Activated CD4-positive, alpha-beta T cell treated with anti-CD3 and anti-CD28 coated beads for 48 hours (primary cell): ENCODE measurements at regions not wholly inside any gene's neighbourhood (a gene's known extent, or its start where the extent isn't known, plus 50 kb on each side); places are given as distances from the start of the nearest gene placed in this dataset.

Source experiments
- DNase-seq: peaks from one replicate; pipeline ENCODE4 v3.0.0-alpha.2; 2020

DNA sequence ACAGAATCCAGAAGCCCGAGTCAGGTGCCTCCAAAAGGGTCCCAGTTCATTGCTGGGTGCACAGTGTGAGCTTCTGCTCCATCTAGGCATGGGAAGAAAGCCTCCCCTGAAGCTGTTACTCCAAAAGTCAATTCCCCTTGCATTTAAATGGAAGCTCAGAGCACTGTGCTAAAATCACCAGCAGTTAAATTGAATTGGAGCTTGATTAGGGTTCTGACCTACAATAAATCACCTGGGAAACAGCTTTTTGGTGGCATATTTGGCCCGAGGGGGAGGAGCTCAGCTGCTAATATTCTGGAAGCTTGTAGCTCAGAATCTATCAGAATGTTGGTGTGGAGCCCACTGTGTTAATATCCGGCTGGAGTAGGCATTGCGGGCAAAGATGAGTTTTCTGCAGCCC lies 87.1 kb upstream of the RGMA start:
- DNase-seq: no peak

- DNase-seq: no peak
Observed at GRCh38 chr15:93174836-93175235, 85.8 kb upstream of the RGMA start.

DNA sequence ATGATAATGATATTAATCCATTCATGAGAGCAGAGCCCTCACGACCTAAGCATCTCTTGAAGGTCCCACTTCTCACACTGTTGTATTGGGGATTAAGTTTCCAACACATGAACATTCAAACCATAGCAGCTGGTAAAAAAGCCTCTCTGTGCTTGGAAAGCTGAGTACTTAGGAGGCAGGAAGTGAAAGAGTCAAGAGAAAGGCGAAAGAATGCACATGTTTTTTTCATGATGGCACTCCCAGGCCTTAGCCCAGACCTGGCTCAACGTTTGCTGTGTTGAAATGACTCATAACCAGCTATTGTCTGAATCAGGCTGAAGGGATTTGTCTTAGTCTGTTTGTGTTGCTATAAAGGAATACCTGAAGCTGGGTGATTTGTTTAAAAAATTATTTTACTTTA lies 84.4 kb upstream of the RGMA start:
- no peak for DNase-seq

GRCh38 chr15:93171476-93171875 lies 82.5 kb upstream of the RGMA start:
- no peak for DNase-seq

DNA sequence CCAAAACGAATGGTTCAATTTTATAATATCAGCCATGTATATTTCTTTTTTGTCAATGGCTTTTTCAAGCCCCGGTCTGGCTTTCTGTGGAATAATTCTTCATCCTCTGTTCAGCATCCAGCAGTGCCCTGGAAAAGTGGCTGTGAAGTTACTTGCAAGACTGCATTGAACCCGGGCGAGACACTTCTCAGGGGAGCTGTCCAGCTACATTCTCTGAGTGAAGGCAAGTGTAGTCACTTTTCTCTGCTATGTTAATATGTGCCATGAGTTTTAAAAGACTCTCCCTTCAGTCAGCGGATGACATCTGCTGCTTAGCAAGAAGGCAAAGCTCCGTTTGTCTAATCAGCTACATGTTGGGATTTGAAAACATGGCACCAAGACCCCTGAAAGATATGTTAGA lies 81.3 kb upstream of the RGMA start:
- no peak for DNase-seq

DNA sequence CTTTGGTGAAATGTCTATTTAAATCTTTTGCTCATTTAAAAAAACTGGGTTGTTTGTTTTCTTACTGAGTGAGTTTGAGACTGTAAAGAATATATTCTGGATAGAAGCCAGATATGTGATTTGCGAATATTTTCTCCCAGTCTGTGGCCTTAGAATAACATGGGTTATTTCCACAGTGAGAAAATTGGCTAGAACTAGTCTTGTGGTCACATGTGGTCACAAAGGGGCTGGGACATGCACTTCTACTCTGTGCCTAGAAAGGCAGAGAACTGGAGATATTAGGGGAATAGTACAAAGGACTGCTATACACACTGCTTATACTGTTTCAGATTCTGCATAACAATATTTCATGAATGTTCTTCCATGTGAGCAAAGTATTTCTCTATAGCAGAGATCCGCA lies 79.9 kb upstream of the RGMA start:
- no peak for DNase-seq

- DNase-seq: no peak
Observed at GRCh38 chr15:93167291-93167690, 78.3 kb upstream of the RGMA start.

- DNase-seq: no peak
Observed at GRCh38 chr15:93166675-93167074, 77.7 kb upstream of the RGMA start.

DNA sequence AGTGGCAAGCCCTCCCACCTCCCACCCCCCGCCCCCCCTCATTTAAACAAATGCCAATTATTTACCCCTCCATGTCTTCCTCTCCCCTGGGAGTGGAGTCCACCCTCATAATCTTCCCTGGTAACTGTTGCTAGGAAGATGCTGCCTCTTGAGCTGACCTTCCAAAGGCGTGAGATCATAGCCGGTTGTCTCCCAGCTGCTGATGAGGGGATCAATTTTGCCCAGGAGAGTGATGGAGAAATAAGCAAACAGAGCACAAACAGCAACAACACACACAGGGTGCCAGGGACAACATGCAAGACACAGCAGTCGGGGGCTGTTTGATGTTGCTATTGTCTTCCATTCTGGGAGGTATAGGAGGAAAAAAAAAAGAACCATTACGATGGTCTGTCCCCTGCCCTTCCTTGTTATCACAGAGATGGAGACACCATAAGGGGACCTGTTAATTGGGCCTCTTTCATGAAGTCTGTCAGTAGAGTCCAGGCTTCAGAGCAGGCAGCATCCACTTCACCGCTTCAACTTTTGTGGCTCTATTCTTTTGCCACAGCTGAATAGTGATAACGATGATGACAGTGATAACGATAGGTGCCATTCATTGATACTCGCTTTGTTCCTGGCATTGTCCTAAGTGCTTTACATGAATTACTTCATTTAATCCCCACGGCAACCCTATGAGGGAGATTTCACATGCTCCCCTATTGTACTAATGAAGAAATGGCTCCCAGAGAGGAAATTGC lies 76.9 kb upstream of the RGMA start:
- DNase-seq: no peak

DNA sequence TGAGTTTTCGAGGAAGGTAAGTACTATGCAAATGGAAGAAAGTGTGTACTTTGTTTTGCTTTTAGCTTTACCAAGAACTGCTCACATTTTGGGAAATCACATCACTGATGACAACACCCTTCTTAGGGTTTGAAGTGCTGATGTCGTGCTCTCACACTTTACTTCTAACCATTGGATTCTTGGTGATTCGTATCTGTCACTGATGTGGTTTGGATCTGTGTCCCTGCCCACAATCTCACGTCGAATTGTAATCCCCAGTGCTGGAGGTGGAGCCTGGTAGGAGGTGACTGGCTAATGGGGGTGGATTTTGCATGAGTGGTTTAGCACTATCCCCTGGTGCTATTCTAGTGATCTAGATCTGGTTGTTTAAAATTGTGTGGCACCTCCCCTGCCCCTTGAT lies 75.4 kb upstream of the RGMA start:
- DNase-seq: peak; percentile 47

DNA sequence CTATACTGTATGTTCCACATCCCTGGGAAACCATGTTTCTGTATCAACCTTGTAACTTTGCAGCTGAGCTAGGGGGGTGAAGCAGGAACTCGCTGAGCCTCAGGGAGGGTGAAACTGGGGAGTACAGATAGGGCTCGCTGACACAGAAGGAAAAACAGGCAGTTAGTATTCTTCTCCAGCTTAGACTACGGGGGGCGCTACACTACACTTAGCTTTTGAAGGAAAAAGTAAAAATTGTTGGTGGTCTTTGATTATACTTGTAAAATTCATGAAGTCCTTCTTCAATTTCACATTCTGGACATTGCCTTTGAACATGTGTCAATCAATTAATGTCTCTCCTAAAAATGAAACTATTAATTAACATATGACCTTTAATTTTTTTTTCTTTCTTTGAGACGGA lies 73.5 kb upstream of the RGMA start:
- DNase-seq: no peak

GRCh38 chr15:93159930-93160329 lies 70.9 kb upstream of the RGMA start:
- DNase-seq: no peak

- DNase-seq: no peak
Observed at GRCh38 chr15:93158097-93158900, 69.3 kb upstream of the RGMA start.

DNA sequence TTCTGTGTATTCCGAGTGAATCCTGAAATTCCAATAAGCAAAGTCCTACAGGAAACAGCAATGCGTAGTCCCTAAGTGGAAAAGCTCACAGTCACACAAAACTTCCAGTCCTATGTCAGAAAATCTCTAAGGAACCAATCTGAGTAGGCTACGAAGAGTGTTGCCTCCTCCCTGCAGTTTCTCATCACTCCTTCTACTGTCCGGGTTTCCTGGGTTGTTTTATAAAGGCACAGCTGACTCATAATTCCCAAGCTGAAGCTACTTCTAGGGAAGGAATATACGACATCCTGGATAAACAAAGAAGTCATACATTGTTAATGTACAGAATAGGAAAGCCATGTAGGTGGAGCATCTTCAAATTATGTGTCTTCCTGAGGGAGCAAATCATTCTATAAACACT lies 65.7 kb upstream of the RGMA start:
- DNase-seq: no peak

DNA sequence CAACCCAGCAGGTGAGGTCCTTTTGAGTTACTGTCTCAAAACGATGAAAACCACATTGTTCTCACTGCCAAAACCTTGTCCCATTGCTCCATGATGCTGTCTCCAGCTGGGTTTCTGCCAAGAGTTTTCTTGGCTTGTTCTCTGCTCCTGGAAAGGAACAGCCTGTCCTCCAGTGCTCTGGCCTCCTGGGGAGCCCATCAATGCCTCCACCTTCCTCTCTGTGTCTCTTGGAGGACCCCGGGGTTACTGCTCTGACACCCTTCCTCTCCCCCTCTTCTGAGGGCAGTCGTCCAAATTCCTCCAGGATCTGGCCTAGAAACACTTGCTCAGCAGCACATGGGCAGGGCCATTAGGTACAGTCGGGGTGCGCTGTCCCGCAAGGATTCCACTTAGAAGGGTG lies 63.9 kb upstream of the RGMA start:
- no peak for DNase-seq

GRCh38 chr15:93152360-93152759 lies 63.3 kb upstream of the RGMA start:
- no peak for DNase-seq

DNA sequence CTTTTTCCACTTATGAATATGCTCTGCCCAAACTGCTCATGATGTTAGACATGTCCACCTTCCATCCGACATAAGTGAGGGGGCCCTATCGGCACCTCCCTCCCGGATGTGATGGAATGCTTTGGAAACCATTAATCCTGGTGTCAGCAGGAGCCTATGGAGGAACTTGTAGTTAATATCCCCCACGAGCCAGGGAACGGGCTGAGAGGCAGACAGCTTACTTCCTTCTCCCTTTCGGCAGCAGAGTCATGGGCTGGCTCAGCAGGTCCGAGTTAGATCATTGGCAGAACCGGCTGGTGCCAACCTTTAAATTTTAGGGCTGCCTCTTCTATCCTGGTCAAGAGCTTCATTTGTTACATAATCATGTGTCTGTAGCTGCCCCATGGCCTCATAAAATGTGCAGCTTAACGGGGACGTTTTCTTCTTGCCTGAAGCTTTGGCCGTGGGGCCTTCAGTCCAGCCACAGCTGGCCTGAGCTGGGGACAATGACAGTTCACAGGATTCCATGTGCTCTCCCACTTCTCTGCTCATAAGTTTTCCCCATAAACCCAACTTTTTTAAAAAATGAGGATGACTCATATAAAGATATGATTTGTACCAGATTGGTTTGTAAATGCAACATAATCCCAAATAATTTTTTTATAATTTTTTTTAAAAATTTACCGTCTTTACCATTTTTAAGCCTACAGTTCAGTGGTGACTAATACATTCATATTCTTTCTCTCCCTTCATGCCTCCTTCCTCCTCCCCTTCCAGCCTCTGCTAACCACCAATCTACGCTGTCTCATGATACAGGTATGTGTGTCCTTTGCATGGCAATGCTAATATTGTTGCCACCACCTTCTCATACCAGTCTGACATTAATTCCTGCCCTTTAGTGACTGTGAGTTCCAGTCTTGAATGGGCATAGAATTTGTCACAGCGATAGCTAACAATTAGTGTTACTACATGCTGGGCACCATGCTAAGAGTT lies 62.2 kb upstream of the RGMA start:
- DNase-seq: no peak

- no peak for DNase-seq
Observed at GRCh38 chr15:93146601-93147000, 57.6 kb upstream of the RGMA start.

GRCh38 chr15:93146196-93146595 lies 57.2 kb upstream of the RGMA start:
- no peak for DNase-seq

DNA sequence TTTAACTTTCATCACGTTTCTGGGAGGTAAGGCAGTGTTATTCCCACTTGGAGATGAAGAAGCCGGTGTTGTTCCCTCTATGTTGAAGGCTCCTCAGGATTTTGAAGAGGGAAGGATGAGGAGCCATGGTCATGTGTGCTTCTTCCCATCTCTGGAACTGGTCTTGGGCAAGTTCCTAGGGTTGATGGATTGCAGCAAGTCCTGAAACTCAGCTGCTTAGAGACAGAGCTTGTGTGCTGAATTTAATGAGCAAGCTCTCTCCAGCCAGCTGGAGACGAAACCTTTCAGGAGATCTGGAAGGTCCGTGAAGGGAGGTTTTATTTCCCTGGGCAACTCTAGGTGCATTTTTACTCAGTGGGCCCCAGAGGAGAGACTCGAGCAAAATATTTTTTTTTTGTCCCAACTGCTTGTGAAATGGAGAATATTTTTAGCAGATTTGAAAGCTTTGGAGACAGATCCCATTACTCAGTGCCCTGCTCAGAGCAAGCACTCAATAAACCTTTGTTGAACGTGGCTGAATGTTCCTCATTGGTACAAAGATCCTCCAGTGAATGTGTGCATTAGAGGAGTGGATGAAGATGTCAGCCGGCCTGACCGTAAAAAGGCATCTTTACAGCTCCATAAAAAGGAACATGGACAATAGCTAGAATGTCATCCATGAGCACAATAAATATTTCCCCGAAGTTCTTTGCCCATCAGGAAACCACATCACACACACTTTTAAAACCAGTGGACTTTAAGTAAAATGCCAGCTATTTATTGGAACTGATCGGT lies 55.6 kb upstream of the RGMA start:
- no peak for DNase-seq

- no peak for DNase-seq
Observed at GRCh38 chr15:93143186-93143585, 54.2 kb upstream of the RGMA start.

DNA sequence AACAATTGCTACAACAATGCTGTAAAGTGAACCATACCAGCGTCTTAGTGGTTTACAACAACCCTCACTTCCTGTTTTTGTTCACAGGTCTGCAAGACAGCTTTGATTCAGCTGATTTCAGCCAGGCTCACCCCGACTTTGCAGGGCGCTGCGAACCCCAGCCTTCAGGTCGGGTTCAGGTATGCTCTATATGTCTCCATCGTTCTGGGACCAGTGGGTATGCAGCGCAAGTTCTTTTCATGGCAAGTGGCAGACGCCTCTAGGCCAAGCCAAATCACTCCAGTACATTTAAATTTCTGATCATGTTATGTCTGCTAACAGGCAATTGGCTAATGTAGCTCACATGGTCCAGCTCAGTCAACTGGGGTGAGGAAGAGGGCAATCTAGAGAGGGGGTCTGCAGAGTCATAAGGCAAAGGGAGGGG lies 52.4 kb upstream of the RGMA start:
- no peak for DNase-seq

GRCh38 chr15:93139436-93139835 lies 50.4 kb upstream of the RGMA start:
- no peak for DNase-seq
